Glomerular visceral epithelial cell (primary cell): ENCODE measurements at regions not wholly inside any gene's neighbourhood (a gene's known extent, or its start where the extent isn't known, plus 50 kb on each side); places are given as distances from the start of the nearest gene placed in this dataset.
A peak's percentile ranks its signal among the peaks of the same experiment; 100 is the strongest.

ENCODE experiments used
- DNase-seq: peaks from one replicate; pipeline ENCODE4 v3.0.0-alpha.2; 2016; ENCODE audit errors: extremely low spot score

DNA sequence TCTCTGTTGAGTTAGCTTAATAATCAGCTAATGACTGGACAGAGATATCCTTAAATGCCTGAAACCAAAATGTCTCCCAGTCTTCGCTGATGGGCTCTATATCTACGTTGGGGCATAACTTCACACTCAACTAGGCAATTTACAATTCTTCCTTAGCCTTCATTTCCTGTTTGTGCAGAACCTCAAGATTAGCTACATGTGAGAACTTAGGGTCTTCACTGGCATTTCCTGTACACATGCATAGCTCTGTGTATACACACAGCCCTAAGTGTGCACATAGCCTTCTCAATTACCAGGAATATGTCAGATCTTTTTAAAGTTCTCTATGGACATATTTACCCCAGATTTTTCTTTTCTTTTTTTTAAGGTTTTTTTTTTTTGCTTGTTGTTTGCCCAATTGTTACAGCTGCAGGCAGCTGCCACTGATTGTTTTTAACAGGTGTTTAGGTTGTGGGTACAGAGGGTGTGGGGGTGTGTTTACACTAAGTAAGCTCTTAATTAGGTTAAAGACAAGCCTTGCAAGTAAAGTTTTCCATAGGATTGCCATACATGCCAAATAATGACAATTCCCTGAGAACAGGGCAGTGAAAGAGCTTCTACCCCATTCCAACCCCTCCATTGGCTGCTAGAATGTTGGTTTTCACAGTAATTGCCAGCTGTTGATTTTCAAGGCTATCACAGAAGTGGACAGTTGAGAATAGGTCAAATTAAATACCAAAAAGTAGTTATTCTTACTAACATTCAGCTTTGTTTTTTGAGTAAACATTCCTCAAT, 441.0 kb downstream of the TLE4 start:
- DNase-seq = no peak

DNA sequence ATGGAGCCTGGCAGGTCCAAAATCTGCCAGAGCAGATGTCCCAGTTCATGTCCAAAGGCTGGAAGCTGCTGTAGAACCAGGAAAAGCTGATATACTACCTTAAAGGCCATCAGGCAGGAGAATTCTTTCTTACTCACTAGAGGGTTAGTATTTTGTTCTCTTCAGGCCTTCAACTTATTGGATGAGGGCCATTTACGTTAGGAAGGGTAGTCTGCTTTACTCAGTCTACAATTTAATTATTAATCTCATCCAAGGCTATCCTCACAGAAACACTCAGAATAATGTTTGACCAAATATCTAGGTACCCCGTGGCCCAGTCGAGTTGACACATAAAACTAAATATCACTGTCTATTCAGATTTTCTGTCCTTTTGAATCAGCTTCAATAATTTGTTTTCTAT, 437.4 kb downstream of the TLE4 start:
- no peak for DNase-seq

DNA sequence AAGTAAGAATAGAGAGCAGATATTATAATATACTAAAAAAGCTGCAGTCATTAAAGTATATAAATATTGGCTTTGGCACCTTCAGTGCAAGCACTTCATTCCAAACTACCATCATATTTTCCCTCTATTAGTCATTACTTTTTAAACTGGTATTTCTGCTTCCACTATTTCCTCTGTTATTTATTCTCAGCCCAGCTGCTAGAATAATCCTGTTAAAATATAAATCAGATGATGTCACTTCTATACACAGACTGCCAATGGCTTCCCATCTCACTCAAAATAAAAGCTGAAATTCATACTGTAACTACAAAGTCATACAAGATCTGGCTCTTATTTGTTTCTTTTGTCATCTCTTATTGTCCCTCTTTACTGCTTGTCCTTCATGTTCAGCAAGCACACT, 432.9 kb downstream of the TLE4 start:
- DNase-seq = no peak

DNA sequence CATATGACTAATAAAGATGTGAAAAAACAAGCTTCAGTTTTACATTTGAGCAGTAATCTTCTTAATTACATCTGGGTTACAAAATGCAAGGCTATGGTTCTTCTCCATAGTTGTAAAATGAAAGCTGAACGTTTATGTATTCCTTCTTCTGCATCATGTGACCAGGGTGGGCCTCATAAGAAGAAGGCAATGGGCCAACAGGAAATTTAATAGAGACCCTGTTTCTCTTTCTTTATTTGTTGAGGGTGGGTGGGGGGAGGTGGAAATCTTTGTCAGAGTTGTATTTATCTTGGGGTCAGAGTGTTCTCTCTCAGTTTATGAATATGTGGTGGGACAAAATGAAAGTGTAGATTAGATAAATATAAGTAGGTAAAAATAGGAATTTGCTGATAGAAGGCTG, 418.8 kb downstream of the TLE4 start:
- DNase-seq = no peak

DNA sequence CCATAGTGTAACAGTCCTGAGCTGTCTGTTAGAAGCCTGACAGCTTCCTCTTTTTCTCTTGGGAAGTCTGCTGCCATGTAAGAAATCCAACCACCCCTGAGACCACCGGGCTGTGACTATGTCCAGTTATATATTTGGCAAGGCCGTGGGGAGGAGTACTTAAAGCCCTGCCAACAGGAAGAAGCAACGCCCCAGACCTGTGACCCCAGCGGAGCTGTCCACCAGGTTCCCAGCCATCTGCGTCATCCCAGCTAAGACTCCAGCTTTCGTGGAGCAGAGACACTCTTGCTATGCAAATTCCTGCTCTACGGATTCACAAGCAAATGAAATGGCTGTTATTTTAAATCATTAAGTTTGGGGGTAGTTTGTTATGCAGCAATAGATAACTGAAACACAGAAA, 417.3 kb downstream of the TLE4 start:
- peak; percentile 30 for DNase-seq

DNA sequence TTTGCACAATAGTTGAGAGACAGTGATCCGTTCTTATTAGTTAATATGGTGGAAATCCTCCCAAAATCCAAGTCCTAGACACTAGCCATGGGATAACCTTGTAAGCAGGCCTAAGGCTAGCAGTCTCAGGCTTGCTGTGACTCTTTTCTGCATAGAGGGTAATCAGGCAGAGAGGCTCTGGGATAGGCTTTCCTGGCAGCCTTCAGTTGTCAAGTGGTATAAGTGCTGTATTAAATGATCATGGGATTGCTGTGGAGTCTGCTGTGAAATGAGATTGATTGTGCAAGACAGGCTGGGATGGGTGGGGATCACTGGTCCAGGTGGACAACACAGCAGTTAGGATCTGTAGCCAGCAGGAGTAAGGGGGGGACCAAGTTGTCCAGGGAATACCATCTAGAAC, 416.4 kb downstream of the TLE4 start:
- no peak for DNase-seq

DNA sequence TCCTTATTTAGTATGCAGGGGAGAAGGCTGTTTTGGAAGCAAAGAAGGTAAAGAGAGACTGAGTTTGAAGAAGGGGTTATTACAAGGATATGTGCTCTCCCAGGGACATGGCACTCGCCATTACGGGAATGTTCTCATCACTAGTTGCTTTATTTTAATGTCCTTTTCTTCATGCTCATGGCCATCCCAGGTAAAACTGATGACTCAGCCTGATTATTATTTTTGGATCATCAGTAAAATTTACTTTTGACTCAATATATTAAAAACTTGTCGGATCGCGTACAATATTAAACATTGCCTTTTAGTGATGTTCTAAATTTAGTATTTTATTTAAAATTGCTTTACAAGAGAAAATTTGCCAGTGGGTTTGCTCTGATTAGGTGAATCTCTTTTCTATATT, 414.7 kb downstream of the TLE4 start:
- no peak for DNase-seq

DNA sequence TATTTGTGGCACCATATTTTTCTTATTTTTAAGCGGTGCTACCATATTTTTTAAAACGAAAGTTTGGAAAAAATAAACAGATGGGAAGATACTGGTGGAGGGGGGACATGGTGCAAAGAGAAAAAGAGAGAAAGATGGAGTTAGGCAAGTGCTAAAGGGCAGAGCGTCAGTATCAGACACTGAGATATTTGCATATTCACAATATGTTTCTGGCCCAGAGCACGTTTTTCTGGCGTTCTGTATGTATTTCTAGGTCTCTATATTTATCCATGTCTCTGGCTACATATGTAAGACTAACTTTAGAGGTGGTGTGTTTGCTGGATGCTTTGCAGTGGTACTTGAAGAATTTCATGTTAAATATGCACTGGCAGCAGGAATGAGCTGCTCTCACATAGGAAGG, 414.0 kb downstream of the TLE4 start:
- no peak for DNase-seq

DNA sequence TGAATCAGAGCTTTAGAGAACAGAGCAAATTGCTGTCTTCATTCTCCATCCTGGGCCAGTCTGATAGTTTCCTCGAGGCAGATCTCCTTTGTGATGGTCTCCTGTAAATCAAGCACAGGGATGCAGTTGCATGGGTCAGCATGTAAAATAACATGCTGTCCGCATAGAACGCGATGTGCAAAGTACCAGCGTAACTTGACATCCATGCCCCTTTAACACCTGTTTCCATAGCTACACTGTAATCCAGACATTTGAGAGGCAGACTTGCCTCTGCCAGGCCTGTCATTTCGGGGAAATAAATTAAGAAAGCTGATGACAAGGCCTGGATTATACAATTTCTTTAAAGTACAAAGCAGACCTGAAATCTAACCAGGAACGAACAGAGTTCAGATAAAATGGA, 413.5 kb downstream of the TLE4 start:
- DNase-seq = no peak

DNA sequence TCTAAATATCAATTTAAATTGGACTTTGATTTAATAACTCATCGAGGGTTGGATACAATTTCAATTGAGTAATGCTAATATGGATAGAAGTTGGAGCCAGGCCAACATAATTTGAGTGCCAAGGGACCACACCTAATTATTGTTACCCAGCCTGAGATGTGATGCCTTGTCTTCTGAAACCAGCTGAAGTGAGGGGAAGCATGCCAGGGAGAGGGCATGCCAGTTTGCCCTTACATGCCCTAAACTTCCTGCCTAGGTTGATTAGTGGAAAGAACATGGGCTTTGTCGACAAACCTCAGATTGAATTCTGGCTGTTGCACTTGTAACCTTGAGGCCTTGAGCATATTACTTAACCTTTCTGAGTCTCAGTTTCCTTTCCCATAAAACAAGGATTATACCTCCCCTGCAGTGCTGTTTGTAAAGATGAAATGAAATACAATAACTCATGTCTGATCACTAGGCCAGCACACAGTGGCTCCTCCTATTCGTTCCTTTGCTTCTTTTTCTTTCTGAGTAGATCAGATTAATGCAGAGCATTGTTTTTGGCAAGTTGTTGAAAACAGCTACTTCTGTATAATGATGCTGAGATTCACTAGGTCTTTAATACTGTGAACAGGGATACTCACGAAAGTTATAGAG, 412.8 kb downstream of the TLE4 start:
- DNase-seq = no peak

DNA sequence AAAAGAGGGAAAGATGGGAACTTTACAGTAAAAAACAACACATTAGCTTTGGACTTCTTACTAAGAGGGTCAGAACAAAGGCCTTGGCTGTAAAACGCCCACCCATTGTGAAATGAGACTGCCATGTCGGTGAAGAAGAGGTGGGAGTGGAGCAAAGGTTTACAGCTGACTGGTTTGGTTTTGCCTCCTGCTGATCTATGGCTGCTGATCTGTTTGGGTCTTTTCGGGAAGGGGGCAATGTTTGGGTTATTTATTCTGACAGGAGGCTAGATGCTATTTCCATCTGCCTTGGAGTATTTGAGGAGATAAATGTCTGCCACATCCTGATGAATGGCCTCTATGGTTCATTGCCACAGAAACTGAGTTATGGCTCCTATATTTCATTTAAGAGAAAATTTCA, 408.7 kb downstream of the TLE4 start:
- DNase-seq = no peak

DNA sequence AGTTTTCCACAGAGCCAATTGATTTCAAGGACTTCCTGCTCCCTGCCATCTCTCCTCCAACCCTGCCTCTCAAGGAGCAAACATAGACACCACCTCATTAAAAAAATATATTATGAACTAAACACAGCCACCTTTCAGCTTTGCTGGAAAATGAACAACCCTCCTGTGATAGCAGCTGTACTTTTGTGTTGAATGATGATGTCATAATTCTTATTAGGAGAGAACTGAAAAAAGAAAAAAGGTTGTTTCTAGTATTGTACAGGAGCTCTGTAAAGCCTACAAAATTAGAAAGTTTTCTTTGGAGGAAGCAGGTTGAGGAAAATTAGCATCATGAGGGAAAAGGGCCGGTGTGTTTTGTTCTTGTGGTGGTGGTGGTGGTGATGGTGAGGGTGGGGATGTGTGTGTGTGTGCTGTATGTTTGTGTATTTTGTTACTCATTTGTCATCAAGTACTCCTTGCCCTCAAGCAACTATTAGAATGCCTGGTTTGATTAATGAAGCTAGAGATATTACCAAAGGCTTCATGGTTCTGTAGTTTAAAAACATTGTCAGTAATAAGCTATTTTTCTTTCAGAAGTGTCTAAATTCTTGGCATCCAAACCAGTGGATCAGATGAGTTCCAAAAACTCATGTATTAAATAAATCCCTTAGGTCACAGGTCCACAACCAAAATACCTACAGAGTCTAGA, 405.9 kb downstream of the TLE4 start:
- no peak for DNase-seq

DNA sequence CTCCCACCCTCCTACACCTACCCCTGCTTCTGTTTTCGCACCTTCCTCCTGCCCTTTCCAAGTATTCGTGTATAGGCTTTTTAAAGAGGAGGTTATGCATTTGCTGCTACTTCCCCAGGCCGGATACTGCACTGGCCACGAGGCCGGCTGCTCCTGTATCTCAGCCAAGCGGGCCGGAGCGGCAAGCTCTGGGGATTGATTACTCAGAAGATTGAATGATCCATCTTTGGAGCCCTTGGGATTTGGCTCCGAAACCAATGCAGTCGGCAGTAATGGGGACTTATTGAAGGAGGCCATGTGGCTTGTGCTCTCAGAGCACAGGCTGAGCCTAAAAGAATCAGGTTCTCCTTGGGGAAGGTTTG, 405.3 kb downstream of the TLE4 start:
- no peak for DNase-seq

DNA sequence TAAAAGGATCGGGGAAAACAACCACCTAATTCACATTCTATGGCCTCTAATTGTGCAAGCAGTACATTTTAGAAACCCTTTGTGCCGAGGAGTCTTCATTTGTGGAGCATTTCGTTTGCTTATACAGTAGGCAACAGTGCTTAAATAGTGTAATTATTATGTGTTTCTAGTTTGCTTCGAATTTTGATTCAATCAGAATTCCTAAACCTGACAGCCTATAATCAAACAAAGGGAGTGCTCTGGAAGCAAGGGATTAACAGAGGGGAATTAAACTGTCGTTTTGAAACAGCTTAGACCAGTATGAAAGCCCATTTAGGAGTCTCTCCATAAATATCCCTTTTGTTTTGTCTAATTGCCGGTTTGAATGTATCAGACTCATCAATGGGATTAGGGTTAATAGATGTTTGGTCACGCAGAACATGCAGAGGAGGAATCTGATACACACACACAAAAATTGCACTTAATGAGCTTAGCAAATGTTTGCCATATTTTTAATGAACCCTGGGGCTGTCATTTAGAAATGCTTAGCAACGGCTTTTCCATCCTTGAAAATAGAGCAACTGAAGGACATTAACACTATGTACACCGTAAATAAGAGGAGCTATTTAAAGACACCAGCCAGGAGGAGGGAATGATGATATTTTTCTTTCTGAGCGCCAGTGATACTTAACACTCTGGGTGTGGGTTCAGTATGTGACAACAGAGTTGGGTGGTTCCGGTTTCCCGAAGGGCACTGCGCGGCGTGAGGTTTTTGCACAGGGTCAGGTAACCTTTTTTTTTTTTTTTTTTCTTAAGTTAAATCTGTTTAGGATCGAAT, 404.7 kb downstream of the TLE4 start:
- DNase-seq = no peak

DNA sequence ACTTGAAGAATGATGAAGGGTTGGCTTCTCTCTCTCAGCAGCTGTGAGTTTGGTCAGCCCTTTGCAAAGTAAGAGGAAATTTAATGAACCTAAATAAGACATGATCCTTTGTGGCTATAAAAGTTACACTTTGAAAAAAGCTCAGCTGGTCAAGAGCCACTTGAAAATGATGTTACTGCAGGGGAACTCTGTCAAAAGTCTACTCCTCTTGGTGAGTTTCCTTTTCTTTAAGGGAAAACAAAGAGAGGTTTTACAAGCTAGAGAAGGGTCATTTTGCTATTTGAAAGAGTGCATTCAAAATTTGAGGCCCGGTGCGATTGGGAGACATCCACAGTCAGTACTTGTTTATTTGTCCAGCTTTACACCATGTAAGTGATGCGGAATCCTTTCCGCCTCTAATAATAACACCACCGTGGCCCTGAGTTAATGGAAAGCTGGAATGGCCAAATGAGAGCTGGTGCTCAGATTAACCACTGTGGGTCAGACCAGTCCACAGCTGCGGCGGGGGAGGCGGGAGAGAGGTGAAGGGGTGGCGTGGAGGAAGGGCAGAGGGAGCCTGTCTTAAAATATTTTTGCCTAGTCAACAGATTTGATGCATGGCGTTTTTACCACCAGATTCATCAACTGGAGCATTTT, 404.0 kb downstream of the TLE4 start:
- DNase-seq = no peak

DNA sequence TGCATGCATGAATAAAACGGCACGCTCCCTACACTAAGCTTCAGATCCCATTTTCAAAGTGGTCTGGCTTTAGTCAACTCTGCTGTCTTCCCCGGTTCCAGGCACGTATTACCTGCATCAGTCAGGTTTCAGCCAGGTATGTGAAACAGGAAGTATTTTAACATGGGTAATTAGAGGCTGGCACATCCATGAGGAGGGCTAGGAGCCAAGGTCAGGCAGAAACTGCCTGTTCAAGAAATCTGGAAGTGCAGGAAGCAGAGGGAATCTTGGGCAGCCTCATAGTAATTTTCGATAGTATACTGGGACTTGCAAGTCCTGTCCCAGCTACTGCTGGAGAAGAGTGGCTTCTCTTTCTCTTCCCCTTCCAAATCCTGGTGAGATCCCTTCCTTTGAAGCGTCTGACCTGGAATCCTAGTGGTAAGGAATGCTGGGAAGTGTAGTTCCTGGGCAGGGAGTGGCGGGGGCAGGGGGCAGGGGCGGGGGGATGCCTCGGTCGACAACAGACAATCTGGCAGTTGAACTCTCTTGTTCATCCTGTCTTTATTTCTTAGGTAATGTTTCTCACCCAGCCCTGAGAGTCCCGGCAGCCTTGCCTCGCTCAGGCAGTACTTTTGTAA, 403.1 kb downstream of the TLE4 start:
- no peak for DNase-seq

DNA sequence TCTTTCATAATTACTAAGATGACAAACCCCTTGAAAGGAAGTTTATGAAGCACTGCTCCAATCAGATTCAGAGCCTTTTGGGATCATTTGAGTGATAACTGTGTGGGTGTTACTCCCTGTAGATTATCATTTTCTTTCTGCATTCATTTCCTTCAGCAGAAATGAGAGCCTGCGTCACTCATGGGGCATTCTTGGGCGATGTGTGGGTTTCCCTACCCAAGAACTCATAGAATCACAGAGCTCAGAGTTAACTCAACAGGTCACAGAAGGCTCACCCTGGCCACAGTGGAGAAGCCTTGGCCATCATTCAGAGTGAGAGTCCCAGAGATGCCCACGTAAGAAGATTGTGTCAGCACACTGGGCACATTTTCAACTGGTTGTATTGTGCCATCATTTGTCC, 401.9 kb downstream of the TLE4 start:
- DNase-seq = no peak

DNA sequence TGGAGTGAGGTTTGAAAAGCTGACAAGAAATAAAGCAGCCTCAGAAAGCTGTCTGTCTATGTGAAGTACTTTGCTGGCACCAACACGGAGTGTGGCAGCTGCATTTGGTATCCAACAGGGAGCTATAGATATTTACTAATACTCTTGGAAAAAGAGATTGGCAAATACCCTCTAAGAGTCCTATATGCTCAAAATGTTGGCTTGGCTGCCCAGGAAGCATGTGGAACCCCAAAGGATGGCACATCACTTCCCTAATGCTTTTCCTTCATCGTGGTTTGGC, 398.3 kb downstream of the TLE4 start:
- no peak for DNase-seq

DNA sequence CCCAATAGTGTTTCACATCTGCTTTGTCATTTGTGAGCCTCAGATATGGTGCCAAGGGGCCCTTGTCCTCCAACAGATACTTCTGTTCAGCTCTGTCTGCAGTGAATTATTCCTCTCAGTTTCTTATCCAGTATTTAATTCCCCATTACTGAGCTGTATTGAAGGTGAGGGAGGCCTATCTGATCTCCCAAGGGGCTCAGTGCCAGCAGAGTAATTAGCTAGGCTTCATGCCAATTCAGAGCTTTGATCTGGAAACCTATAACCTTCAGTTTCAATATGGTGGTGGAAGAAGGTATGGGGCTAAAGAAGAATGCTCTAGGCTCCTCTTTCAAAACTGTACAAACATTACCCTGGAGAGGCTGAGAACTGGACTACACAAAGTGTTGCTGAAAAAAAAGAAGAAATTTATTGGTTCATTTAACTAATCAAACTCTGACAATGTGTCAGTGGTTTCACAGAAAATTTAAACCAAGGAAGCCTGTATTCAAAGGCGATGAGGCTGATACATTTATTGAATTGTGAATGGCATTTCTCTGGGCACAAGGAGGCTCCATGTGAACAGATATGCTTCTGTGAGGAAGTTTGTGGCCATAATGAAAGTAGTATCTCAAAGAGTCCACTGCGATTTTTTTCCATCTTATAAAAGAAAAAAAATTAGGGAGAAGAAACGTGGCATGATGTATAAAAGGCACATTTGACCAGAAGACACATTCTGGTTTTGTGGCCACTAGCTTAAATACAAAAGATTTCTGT, 397.8 kb downstream of the TLE4 start:
- DNase-seq = no peak

DNA sequence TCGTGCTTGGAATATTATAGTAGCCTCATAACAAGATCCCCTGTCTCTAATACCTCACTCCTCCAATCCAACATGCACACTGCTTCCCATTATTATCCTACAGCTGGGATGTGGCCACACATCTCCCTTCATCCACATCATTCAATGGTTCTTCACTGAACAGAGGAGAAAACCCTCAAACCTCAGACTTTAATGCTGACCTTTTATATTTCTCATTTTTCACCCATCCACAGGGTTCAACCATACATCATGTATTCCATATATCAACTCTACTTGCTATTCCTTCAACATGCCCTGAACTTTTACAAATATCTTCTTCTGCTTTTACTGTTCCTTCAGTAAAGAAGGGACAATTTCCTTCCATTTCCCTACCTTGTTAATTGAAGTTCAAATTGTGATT, 396.8 kb downstream of the TLE4 start:
- DNase-seq = no peak

DNA sequence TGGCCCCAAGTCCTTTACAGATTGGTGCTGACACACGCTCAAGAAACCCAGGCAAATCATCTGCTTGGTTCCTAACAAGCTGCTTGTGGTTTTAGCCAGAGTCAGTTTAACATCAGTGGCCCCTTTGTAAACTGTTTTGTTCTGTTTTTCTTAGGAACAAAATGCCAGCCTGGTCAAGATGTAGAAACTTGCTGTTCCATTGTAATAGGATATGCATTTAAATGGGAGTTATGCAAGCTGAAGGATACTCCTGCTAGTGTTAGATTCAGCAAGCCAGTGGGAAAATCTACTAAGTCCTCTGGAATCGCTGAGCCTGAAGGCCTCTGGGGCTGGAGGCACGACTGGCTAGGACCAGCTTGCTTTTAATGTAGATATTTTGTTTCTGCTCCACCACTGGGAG, 391.1 kb downstream of the TLE4 start:
- no peak for DNase-seq
